ENCODE measurements at regions not wholly inside any gene's neighbourhood (a gene's known extent, or its start where the extent isn't known, plus 50 kb on each side); places are given as distances from the start of the nearest gene placed in this dataset.

- Histone ChIP-seq H3K4me1 (ENCODE audit: control insufficient read depth, low read depth, low read length) (no peaks in the 10 kb centered on the region), H3K9ac (ENCODE audit: low read length) (no peak overlapping the region), H3K27me3 (ENCODE audit: control insufficient read depth, insufficient read depth, low read length) (no peaks in the 10 kb centered on the region), H3K27ac (ENCODE audit: low read length) (no peak overlapping the region), H3K4me3 (ENCODE audit: low read length) (no peak overlapping the region), H3K9me3 (ENCODE audit: control insufficient read depth, low read depth, low read length) (no peaks in the 10 kb centered on the region), H3K36me3 (ENCODE audit: control insufficient read depth, low read depth, low read length) (no peaks in the 10 kb centered on the region)
Measured at GRCh38 chr13:73572824-73573223, 514.0 kb downstream of the KLF5 start.

DNA sequence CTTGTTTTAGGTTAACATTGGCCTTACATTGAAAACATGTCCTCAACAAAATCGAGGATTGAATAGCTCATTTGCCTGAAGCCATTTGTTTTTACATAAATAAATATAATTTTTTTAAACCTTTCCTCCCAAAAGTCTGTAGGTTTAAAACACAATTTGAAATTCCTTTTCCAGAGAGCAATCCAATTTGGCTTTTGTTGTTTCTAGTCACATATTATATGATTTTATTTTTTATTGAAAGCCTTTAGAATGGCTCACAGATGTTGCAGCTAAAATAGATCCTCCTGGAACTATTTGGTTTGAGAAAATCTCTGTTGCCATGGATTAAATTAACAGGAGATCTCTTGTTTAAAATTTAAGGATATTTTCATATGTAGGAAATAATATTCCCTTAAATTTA lies 512.6 kb downstream of the KLF5 start:
- Histone ChIP-seq H3K27me3 (ENCODE audit: control insufficient read depth, insufficient read depth, low read length) (no peaks in the 10 kb centered on the region), H3K36me3 (ENCODE audit: control insufficient read depth, low read depth, low read length) (no peaks in the 10 kb centered on the region), H3K27ac (ENCODE audit: low read length) (no peak overlapping the region), H3K4me1 (ENCODE audit: control insufficient read depth, low read depth, low read length) (no peaks in the 10 kb centered on the region), H3K9me3 (ENCODE audit: control insufficient read depth, low read depth, low read length) (no peaks in the 10 kb centered on the region), H3K4me3 (ENCODE audit: low read length) (no peak overlapping the region), H3K9ac (ENCODE audit: low read length) (no peak overlapping the region)

DNA sequence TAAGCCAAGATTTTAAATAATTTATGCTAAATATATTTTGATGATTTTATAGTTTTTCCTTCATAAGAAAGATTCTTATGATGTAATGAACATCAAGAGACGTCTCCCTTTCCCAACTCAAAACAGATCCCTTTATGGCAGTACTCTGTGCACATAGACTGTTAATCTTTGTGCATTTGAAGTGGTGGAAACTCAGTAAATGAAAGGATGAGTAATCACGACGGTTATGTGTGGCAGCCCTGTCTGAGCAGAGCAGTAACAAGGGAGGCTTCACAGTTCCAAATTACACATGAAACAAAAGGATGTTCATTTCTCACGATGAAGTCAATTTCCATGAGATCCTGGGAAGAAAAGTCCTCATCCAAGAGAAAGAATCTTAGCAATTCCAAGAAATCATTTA lies 498.1 kb downstream of the KLF5 start:
- Histone ChIP-seq H3K4me3 (ENCODE audit: low read length) (no peak overlapping the region), H3K36me3 (ENCODE audit: control insufficient read depth, low read depth, low read length) (no peaks in the 10 kb centered on the region), H3K27ac (ENCODE audit: low read length) (no peak overlapping the region), H3K4me1 (ENCODE audit: control insufficient read depth, low read depth, low read length) (no peaks in the 10 kb centered on the region), H3K9me3 (ENCODE audit: control insufficient read depth, low read depth, low read length) (no peaks in the 10 kb centered on the region), H3K27me3 (ENCODE audit: control insufficient read depth, insufficient read depth, low read length) (no peaks in the 10 kb centered on the region), H3K9ac (ENCODE audit: low read length) (no peak overlapping the region)

DNA sequence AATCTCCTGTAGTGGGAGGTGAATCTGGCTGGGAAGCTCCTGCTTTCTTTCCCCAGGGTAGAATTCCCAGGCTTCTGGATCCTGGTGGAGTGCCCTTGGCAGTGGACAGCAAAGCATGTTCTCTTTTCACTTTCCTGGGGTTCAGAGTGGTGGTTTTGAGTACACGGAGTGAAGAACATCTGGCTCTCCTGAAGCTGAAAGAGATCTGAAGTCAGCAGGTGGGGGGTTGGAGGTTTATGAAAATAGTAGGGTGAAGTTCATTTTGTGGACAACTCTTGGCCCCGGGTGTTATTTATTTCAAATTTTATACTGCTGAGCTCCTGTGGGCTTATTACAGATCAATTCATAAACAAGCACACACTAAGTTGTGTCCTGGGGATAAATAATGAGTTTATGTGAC lies 497.3 kb downstream of the KLF5 start:
- Histone ChIP-seq H3K27ac (ENCODE audit: low read length) (no peak overlapping the region), H3K27me3 (ENCODE audit: control insufficient read depth, insufficient read depth, low read length) (no peaks in the 10 kb centered on the region), H3K36me3 (ENCODE audit: control insufficient read depth, low read depth, low read length) (no peaks in the 10 kb centered on the region), H3K4me3 (ENCODE audit: low read length) (no peak overlapping the region), H3K9ac (ENCODE audit: low read length) (no peak overlapping the region), H3K4me1 (ENCODE audit: control insufficient read depth, low read depth, low read length) (no peaks in the 10 kb centered on the region), H3K9me3 (ENCODE audit: control insufficient read depth, low read depth, low read length) (no peaks in the 10 kb centered on the region)

- Histone ChIP-seq H3K4me1 (ENCODE audit: control insufficient read depth, low read depth, low read length) (peaks cover 4% of the 10 kb centered on the region), H3K9me3 (ENCODE audit: control insufficient read depth, low read depth, low read length) (no peaks in the 10 kb centered on the region), H3K36me3 (ENCODE audit: control insufficient read depth, low read depth, low read length) (no peaks in the 10 kb centered on the region), H3K27ac (ENCODE audit: low read length) (no peak overlapping the region), H3K4me3 (ENCODE audit: low read length) (no peak overlapping the region), H3K9ac (ENCODE audit: low read length) (no peak overlapping the region), H3K27me3 (ENCODE audit: control insufficient read depth, insufficient read depth, low read length) (no peaks in the 10 kb centered on the region)
Measured at GRCh38 chr13:73551736-73552135, 492.9 kb downstream of the KLF5 start.

- no peak overlapping the region for H3K27ac ChIP-seq (ENCODE audit: low read length)
- H3K9ac ChIP-seq (ENCODE audit: low read length), result no peak overlapping the region
- no peaks in the 10 kb centered on the region for H3K27me3 ChIP-seq (ENCODE audit: control insufficient read depth, insufficient read depth, low read length)
- H3K9me3 ChIP-seq (ENCODE audit: control insufficient read depth, low read depth, low read length), result no peaks in the 10 kb centered on the region
- H3K4me3 ChIP-seq (ENCODE audit: low read length), result no peak overlapping the region
- no peaks in the 10 kb centered on the region for H3K36me3 ChIP-seq (ENCODE audit: control insufficient read depth, low read depth, low read length)
- peaks cover 4% of the 10 kb centered on the region for H3K4me1 ChIP-seq (ENCODE audit: control insufficient read depth, low read depth, low read length)
Measured at GRCh38 chr13:73549717-73550116, 490.9 kb downstream of the KLF5 start.

DNA sequence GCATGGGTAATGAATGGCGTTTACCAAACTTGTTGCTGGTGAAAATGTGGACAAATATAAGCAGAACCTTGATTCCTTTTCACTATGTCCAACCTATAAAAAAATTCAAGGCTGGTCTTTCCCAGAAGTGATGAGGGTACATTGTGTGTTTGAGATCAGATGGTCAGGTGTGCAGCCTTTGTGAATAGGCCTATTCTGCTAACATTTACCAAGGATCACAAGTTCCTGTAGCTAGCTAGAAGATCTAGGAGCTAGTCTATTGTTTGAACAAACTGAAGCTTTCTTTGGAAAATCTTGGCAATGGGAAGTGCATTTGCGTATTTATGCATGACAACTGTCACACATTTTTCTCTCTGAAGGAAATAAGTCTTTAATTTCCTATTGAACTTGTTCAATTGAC lies 489.6 kb downstream of the KLF5 start:
- no peaks in the 10 kb centered on the region for H3K9me3 ChIP-seq (ENCODE audit: control insufficient read depth, low read depth, low read length)
- H3K4me3 ChIP-seq (ENCODE audit: low read length), result no peak overlapping the region
- no peak overlapping the region for H3K9ac ChIP-seq (ENCODE audit: low read length)
- H3K27me3 ChIP-seq (ENCODE audit: control insufficient read depth, insufficient read depth, low read length), result no peaks in the 10 kb centered on the region
- peaks cover 4% of the 10 kb centered on the region for H3K4me1 ChIP-seq (ENCODE audit: control insufficient read depth, low read depth, low read length)
- H3K27ac ChIP-seq (ENCODE audit: low read length), result no peak overlapping the region
- H3K36me3 ChIP-seq (ENCODE audit: control insufficient read depth, low read depth, low read length), result no peaks in the 10 kb centered on the region

DNA sequence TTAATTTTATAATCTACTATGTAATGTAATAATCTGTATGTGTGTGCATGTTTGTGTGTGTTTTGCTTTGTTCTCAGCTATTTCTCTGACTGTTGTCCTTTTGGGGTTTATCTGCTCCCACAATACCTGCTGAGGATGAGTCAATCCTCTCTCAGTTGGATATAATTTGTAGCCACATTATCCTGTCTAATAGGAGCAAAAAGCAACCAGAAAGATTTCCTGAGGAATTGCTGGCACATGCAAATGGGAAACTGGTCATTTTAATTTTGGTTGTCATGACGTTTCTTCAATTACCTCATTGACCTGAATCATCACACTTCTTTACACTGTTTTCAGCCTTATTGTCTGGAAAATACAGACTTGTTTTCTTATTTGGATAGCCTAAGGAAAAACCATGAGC lies 488.4 kb downstream of the KLF5 start:
- Histone ChIP-seq H3K27me3 (ENCODE audit: control insufficient read depth, insufficient read depth, low read length) (no peaks in the 10 kb centered on the region), H3K4me1 (ENCODE audit: control insufficient read depth, low read depth, low read length) (peaks cover 4% of the 10 kb centered on the region), H3K36me3 (ENCODE audit: control insufficient read depth, low read depth, low read length) (no peaks in the 10 kb centered on the region), H3K9ac (ENCODE audit: low read length) (no peak overlapping the region), H3K9me3 (ENCODE audit: control insufficient read depth, low read depth, low read length) (no peaks in the 10 kb centered on the region), H3K27ac (ENCODE audit: low read length) (no peak overlapping the region), H3K4me3 (ENCODE audit: low read length) (no peak overlapping the region)

GRCh38 chr13:73544175-73544574 lies 485.4 kb downstream of the KLF5 start:
- Histone ChIP-seq H3K27ac (ENCODE audit: low read length) (no peak overlapping the region), H3K9me3 (ENCODE audit: control insufficient read depth, low read depth, low read length) (no peaks in the 10 kb centered on the region), H3K9ac (ENCODE audit: low read length) (no peak overlapping the region), H3K36me3 (ENCODE audit: control insufficient read depth, low read depth, low read length) (no peaks in the 10 kb centered on the region), H3K4me1 (ENCODE audit: control insufficient read depth, low read depth, low read length) (peaks cover 4% of the 10 kb centered on the region), H3K4me3 (ENCODE audit: low read length) (no peak overlapping the region), H3K27me3 (ENCODE audit: control insufficient read depth, insufficient read depth, low read length) (no peaks in the 10 kb centered on the region)

GRCh38 chr13:73542446-73542845 lies 483.6 kb downstream of the KLF5 start:
- Histone ChIP-seq H3K9ac (ENCODE audit: low read length) (no peak overlapping the region), H3K9me3 (ENCODE audit: control insufficient read depth, low read depth, low read length) (no peaks in the 10 kb centered on the region), H3K4me3 (ENCODE audit: low read length) (no peak overlapping the region), H3K36me3 (ENCODE audit: control insufficient read depth, low read depth, low read length) (no peaks in the 10 kb centered on the region), H3K27me3 (ENCODE audit: control insufficient read depth, insufficient read depth, low read length) (no peaks in the 10 kb centered on the region), H3K27ac (ENCODE audit: low read length) (no peak overlapping the region), H3K4me1 (ENCODE audit: control insufficient read depth, low read depth, low read length) (no peaks in the 10 kb centered on the region)

DNA sequence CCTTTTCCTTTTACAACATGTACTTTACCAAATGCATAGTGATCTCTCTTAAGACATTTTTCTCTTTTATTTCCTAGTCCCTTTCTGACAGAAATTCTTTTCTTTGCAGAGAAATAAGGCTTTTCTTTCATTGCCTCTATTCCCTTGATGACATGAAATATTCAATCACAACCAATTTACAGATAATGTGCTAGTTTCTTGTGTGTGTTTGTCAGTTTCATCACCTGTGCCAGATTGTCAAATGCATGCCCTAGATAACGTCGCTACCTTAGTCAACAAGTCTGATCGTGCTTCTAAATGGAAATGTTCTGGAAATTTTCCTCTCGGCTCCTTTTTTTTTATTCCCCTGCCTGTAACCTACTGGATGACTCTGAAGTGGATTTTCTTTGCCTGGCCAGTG lies 478.1 kb downstream of the KLF5 start:
- no peaks in the 10 kb centered on the region for H3K36me3 ChIP-seq (ENCODE audit: control insufficient read depth, low read depth, low read length)
- H3K27ac ChIP-seq (ENCODE audit: low read length), result no peak overlapping the region
- H3K9ac ChIP-seq (ENCODE audit: low read length), result no peak overlapping the region
- no peaks in the 10 kb centered on the region for H3K27me3 ChIP-seq (ENCODE audit: control insufficient read depth, insufficient read depth, low read length)
- H3K4me3 ChIP-seq (ENCODE audit: low read length), result no peak overlapping the region
- no peaks in the 10 kb centered on the region for H3K4me1 ChIP-seq (ENCODE audit: control insufficient read depth, low read depth, low read length)
- H3K9me3 ChIP-seq (ENCODE audit: control insufficient read depth, low read depth, low read length), result no peaks in the 10 kb centered on the region

GRCh38 chr13:73535341-73535740 lies 476.5 kb downstream of the KLF5 start:
- H3K9ac ChIP-seq (ENCODE audit: low read length), result no peak overlapping the region
- H3K27ac ChIP-seq (ENCODE audit: low read length), result no peak overlapping the region
- no peaks in the 10 kb centered on the region for H3K36me3 ChIP-seq (ENCODE audit: control insufficient read depth, low read depth, low read length)
- no peaks in the 10 kb centered on the region for H3K27me3 ChIP-seq (ENCODE audit: control insufficient read depth, insufficient read depth, low read length)
- no peak overlapping the region for H3K4me3 ChIP-seq (ENCODE audit: low read length)
- H3K4me1 ChIP-seq (ENCODE audit: control insufficient read depth, low read depth, low read length), result no peaks in the 10 kb centered on the region
- no peaks in the 10 kb centered on the region for H3K9me3 ChIP-seq (ENCODE audit: control insufficient read depth, low read depth, low read length)

Data from iPS-18a (cell line).